BLaER1 treated with 17β-estradiol and CSF1 and Interleukin-3, amounts not matched to agents 10 nM and 100 nM (cell line): ENCODE measurements at regions not wholly inside any gene's neighbourhood (a gene's known extent, or its start where the extent isn't known, plus 50 kb on each side); places are given as distances from the start of the nearest gene placed in this dataset.
A peak's percentile ranks its signal among the peaks of the same experiment; 100 is the strongest.

Source experiments
- H3K27ac ChIP-seq, 11 experiments: shearing (Covaris generic); formaldehyde crosslinking; 2 replicates each; pipeline ENCODE4 v1.8.1; 2022
- H3K27me3 ChIP-seq, 11 experiments: shearing (Covaris generic); formaldehyde crosslinking; 2 replicates each; pipeline ENCODE4 v1.8.1; 2022
- H3K36me3 ChIP-seq, 11 experiments: shearing (Covaris generic); formaldehyde crosslinking; 2 replicates each; pipeline ENCODE4 v1.8.1; 2022
- H3K4me1 ChIP-seq, 10 experiments: shearing (Covaris generic); formaldehyde crosslinking; 2 replicates each; pipeline ENCODE4 v1.8.1; 2022
- H3K4me2 ChIP-seq, 11 experiments: shearing (Covaris generic); formaldehyde crosslinking; 2 replicates each; pipeline ENCODE4 v1.8.1; 2022
- H3K4me3 ChIP-seq, 10 experiments: shearing (Covaris generic); formaldehyde crosslinking; 2 replicates each; pipeline ENCODE4 v1.8.1; 2022
- H3K9ac ChIP-seq, 11 experiments: shearing (Covaris generic); formaldehyde crosslinking; 2 replicates each; pipeline ENCODE4 v1.8.1; 2022
- H3K9me3 ChIP-seq, 11 experiments: shearing (Covaris generic); formaldehyde crosslinking; replicated peaks in 1 of 11; 2 replicates each; pipeline ENCODE4 v1.8.1; 2022
- H4K20me1 ChIP-seq, 11 experiments: shearing (Covaris generic); formaldehyde crosslinking; 2 replicates each; pipeline ENCODE4 v1.8.1; 2022
- Cebpa-rat ChIP-seq, 11 experiments: shearing (Covaris generic); IDR thresholded peaks; 2 replicates each; pipeline ENCODE4 v1.8.1; 2022

DNA sequence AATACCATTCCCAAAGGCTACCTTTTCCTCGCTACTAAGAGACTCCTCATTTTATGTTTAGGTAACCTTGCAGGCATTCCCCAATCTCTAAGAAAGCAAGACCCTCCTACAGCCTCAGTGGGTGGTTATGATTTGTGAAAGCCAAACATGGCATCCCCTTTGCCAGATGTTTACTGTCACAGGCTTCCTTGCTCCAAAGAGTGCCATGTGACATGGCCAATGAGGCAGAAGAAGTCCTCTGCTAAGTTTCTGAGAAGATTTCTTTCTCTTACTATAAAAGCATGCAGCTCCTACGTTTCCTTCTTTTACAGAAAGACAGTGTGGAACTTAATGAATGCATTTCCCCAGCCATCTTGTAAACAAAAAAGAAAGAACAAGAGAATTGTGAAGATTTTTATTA lies 688.2 kb downstream of the TBC1D32 start:
- Histone ChIP-seq H3K9me3 (no peaks in the 10 kb centered on the region), H3K4me2 (no peak overlapping the region), H3K4me1 (peaks cover 0 to 9% (median 0%) of the 10 kb centered on the region in 10 experiments; a peak in 3 of 20 replicates), H3K27me3 (no peaks in the 10 kb centered on the region), H3K36me3 (no peaks in the 10 kb centered on the region), H3K9ac (no peak overlapping the region), H3K4me3 (no peak overlapping the region), H3K27ac (no peak overlapping the region), H4K20me1 (no peaks in the 10 kb centered on the region)
- no peak for TF ChIP-seq Cebpa-rat (IDR thresholded peaks at IDR 0.05)

GRCh38 chr6:120632975-120633374 lies 701.3 kb downstream of the TBC1D32 start:
- no peaks in the 10 kb centered on the region for H3K36me3 ChIP-seq
- no peak overlapping the region for H3K27ac ChIP-seq
- no peak overlapping the region for H3K9ac ChIP-seq
- H4K20me1 ChIP-seq: no peaks in the 10 kb centered on the region
- H3K27me3 ChIP-seq: no peaks in the 10 kb centered on the region
- TF ChIP-seq Cebpa-rat (IDR thresholded peaks at IDR 0.05): no peak
- peaks cover 0 to 1% (median 0%) of the 10 kb centered on the region in 11 experiments; a peak in 2 of 22 replicates for H3K9me3 ChIP-seq
- no peak overlapping the region for H3K4me2 ChIP-seq
- H3K4me3 ChIP-seq: no peak overlapping the region
- H3K4me1 ChIP-seq: no peaks in the 10 kb centered on the region

DNA sequence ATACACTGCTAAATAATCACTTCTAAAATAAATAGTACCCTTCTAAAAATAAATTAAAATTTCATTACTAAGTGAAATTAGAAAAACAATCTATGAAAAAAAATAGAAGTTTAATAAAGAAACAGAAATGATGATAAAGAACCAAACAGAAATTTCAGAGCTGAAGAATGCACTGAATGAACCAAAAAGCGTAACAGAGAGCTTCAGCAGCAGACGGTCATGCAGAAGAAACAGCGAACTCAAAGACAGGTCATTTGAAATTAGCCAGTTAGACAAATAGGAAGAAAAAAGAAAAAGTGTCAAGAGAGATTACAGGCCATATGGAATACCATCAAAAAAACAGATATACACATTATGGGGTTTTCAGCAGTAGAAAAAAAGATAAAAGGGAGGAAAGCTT lies 706.7 kb downstream of the TBC1D32 start:
- H3K9ac ChIP-seq: no peak overlapping the region
- no peaks in the 10 kb centered on the region for H3K36me3 ChIP-seq
- H4K20me1 ChIP-seq: no peaks in the 10 kb centered on the region
- H3K27ac ChIP-seq: no peak overlapping the region
- no peak overlapping the region for H3K4me3 ChIP-seq
- no peaks in the 10 kb centered on the region for H3K4me1 ChIP-seq
- no peak for TF ChIP-seq Cebpa-rat (IDR thresholded peaks at IDR 0.05)
- H3K27me3 ChIP-seq: no peaks in the 10 kb centered on the region
- H3K9me3 ChIP-seq: peaks cover 0 to 13% (median 6%) of the 10 kb centered on the region in 11 experiments; a peak in 13 of 22 replicates
- no peak overlapping the region for H3K4me2 ChIP-seq

DNA sequence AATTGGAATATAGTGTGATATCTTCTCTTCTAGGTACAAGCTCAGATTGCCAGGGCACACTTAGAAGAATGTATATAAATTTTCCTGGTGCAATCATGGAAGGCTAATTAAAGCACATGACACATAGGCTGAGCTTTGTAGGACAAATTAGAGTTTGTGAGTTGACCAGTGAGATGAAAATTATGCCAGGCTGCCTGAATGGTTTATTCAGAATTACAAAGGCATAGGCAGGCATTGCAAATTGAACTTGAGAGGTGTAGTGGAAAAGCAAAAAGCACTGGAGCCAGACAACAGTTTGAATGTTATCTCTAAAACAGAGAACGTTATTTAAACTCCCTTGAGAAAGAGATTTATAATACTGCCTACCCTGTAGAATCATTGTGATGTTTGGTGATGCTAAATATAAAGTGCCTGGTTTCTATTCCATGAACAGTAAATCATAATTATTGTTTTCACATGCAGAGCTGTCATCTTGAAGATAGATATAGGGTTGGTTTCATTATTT lies 712.1 kb downstream of the TBC1D32 start:
- Histone ChIP-seq H3K9me3 (peaks cover 0 to 10% (median 5%) of the 10 kb centered on the region in 11 experiments; a peak in 8 of 22 replicates), H3K4me3 (no peak overlapping the region), H3K9ac (no peak overlapping the region), H3K27me3 (no peaks in the 10 kb centered on the region), H4K20me1 (no peaks in the 10 kb centered on the region), H3K4me1 (no peaks in the 10 kb centered on the region), H3K27ac (no peak overlapping the region), H3K4me2 (no peak overlapping the region), H3K36me3 (no peaks in the 10 kb centered on the region)
- no peak for TF ChIP-seq Cebpa-rat (IDR thresholded peaks at IDR 0.05)

- Histone ChIP-seq H3K4me2 (no peak overlapping the region), H4K20me1 (no peaks in the 10 kb centered on the region), H3K27ac (no peak overlapping the region), H3K27me3 (no peaks in the 10 kb centered on the region), H3K36me3 (no peaks in the 10 kb centered on the region), H3K4me3 (no peak overlapping the region), H3K9ac (no peak overlapping the region), H3K4me1 (no peaks in the 10 kb centered on the region), H3K9me3 (no peaks in the 10 kb centered on the region)
- TF ChIP-seq Cebpa-rat (IDR thresholded peaks at IDR 0.05): no peak
Observed at GRCh38 chr6:120620900-120621299, 713.4 kb downstream of the TBC1D32 start.

- H3K9me3 ChIP-seq: no peaks in the 10 kb centered on the region
- H3K4me3 ChIP-seq: no peak overlapping the region
- no peak for TF ChIP-seq Cebpa-rat (IDR thresholded peaks at IDR 0.05)
- H3K9ac ChIP-seq: no peak overlapping the region
- no peak overlapping the region for H3K27ac ChIP-seq
- H4K20me1 ChIP-seq: no peaks in the 10 kb centered on the region
- H3K4me1 ChIP-seq: no peaks in the 10 kb centered on the region
- no peak overlapping the region for H3K4me2 ChIP-seq
- no peaks in the 10 kb centered on the region for H3K36me3 ChIP-seq
- no peaks in the 10 kb centered on the region for H3K27me3 ChIP-seq
Observed at GRCh38 chr6:120615238-120615637, 719.0 kb downstream of the TBC1D32 start.

DNA sequence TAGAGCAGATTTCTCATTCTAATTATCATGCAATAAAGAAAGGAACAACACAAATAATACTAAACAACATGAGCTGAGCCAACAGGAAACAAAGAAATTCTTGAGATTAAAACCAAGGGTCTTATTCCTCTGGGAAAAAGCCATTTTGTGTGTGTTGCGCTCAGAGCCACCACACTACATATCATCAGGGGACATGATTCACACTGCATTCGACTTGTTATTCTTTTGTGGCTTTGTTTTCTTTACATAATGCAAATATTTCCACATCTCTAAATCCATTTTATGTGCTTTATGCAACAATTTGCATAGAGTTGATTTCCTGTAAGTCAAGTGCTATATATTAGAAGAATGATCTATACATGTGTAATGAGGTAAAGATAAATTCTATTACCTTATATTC lies 719.6 kb downstream of the TBC1D32 start:
- no peak overlapping the region for H3K9ac ChIP-seq
- H3K36me3 ChIP-seq: no peaks in the 10 kb centered on the region
- no peak for TF ChIP-seq Cebpa-rat (IDR thresholded peaks at IDR 0.05)
- H3K4me3 ChIP-seq: no peak overlapping the region
- no peaks in the 10 kb centered on the region for H4K20me1 ChIP-seq
- no peaks in the 10 kb centered on the region for H3K27me3 ChIP-seq
- H3K4me2 ChIP-seq: no peak overlapping the region
- no peaks in the 10 kb centered on the region for H3K9me3 ChIP-seq
- no peaks in the 10 kb centered on the region for H3K4me1 ChIP-seq
- H3K27ac ChIP-seq: no peak overlapping the region

DNA sequence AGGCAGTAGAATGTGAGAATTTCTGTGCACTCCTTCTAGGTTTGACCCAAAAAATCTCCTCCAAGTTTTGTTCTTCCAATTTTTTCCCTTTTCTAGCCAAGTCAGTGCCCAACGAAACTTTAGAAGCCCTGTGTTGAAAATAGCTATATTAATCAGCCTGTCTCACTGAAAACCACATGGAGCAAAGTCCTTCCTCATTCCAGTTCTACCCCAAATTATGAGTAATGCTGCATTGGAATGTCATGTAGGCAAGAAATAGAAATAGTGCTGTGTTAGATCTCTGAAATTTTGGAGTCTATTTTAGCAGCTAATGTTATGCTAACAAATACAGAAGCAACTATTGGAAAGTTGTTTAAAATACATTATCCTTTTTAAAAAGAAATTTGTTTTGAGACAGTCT lies 725.5 kb downstream of the TBC1D32 start:
- no peak overlapping the region for H3K4me3 ChIP-seq
- H3K4me1 ChIP-seq: peaks cover 0 to 7% (median 0%) of the 10 kb centered on the region in 10 experiments; a peak in 2 of 20 replicates
- H3K27ac ChIP-seq: no peak overlapping the region
- no peak overlapping the region for H3K9ac ChIP-seq
- H4K20me1 ChIP-seq: no peaks in the 10 kb centered on the region
- no peaks in the 10 kb centered on the region for H3K9me3 ChIP-seq
- no peak for TF ChIP-seq Cebpa-rat (IDR thresholded peaks at IDR 0.05)
- no peaks in the 10 kb centered on the region for H3K36me3 ChIP-seq
- H3K27me3 ChIP-seq: no peaks in the 10 kb centered on the region
- peak overlapping the region in 1 of 11 experiments; percentile 46; a peak in 2 of 22 replicates for H3K4me2 ChIP-seq

DNA sequence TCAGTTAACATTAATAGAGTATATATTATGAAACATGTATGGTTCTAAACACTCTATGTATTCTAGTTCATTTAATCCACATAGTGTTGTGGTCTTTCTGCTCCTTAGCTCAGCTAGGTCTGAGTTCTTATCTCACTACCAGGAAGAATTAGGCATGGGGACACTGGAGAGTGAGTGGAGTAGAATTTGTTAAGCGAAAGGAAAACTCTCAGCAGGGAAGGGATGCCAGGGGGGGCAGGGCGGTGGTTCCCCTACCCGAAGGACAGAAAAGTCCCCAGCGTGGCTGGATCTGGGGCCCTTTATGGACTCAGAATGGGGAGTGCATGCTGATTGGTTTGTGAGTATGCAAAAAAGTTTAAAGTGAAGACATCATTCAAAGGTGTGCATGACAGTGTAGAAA lies 727.5 kb downstream of the TBC1D32 start:
- H3K27ac ChIP-seq: no peak overlapping the region
- peaks cover 0 to 7% (median 0%) of the 10 kb centered on the region in 10 experiments; a peak in 2 of 20 replicates for H3K4me1 ChIP-seq
- H3K4me2 ChIP-seq: no peak overlapping the region
- no peak overlapping the region for H3K4me3 ChIP-seq
- H3K36me3 ChIP-seq: no peaks in the 10 kb centered on the region
- H3K27me3 ChIP-seq: no peaks in the 10 kb centered on the region
- no peak for TF ChIP-seq Cebpa-rat (IDR thresholded peaks at IDR 0.05)
- no peak overlapping the region for H3K9ac ChIP-seq
- no peaks in the 10 kb centered on the region for H4K20me1 ChIP-seq
- H3K9me3 ChIP-seq: no peaks in the 10 kb centered on the region

GRCh38 chr6:120604510-120604909 lies 729.8 kb downstream of the TBC1D32 start:
- Histone ChIP-seq H3K4me3 (no peak overlapping the region), H3K9ac (no peak overlapping the region), H3K36me3 (no peaks in the 10 kb centered on the region), H3K4me1 (peaks cover 0 to 7% (median 0%) of the 10 kb centered on the region in 10 experiments; a peak in 2 of 20 replicates), H3K27ac (no peak overlapping the region), H3K9me3 (no peaks in the 10 kb centered on the region), H4K20me1 (no peaks in the 10 kb centered on the region), H3K27me3 (no peaks in the 10 kb centered on the region), H3K4me2 (no peak overlapping the region)
- TF ChIP-seq Cebpa-rat (IDR thresholded peaks at IDR 0.05): no peak
